HUES48 (cell line): ENCODE measurements at regions not wholly inside any gene's neighbourhood (a gene's known extent, or its start where the extent isn't known, plus 50 kb on each side); places are given as distances from the start of the nearest gene placed in this dataset.
"Not testable (repeated sequence)": the region's sequence is repeated elsewhere in the genome, so short reads cannot be mapped to it uniquely, and the experiment has no call there.

Experiments
- H3K27ac ChIP-seq: one replicate; pipeline ENCODE4 v1.7.0; 2013; ENCODE audit warnings: low read depth, low read length, inconsistent platforms
- H3K27me3 ChIP-seq: 2 replicates; pipeline ENCODE4 v1.6.1; 2013; ENCODE audit warnings: mild to moderate bottlenecking, low read length; ENCODE audit not compliant: control insufficient read depth, insufficient read depth
- H3K36me3 ChIP-seq: 2 replicates; pipeline ENCODE4 v1.6.1; 2013; ENCODE audit warnings: low read length; ENCODE audit not compliant: control insufficient read depth, insufficient read depth
- H3K4me1 ChIP-seq: 2 replicates; pipeline ENCODE4 v1.6.1; 2013; ENCODE audit warnings: mild to moderate bottlenecking, low read length; ENCODE audit not compliant: control insufficient read depth, insufficient read depth
- H3K4me3 ChIP-seq: 2 replicates; pipeline ENCODE4 v1.5.1; 2013; ENCODE audit warnings: mild to moderate bottlenecking, low read depth, low read length
- H3K9ac ChIP-seq: 2 replicates; pipeline ENCODE4 v1.6.1; 2013; ENCODE audit warnings: mild to moderate bottlenecking, low read depth, low read length, moderate library complexity
- H3K9me3 ChIP-seq: 2 replicates; pipeline ENCODE4 v1.6.1; 2013; ENCODE audit warnings: low read length; ENCODE audit not compliant: control insufficient read depth, insufficient read depth

- H3K4me1 ChIP-seq: no peaks in the 10 kb centered on the region
- H3K4me3 ChIP-seq: no peak overlapping the region
- no peaks in the 10 kb centered on the region for H3K27me3 ChIP-seq
- no peak overlapping the region for H3K9ac ChIP-seq
- H3K27ac ChIP-seq: no peak overlapping the region
- no peaks in the 10 kb centered on the region for H3K36me3 ChIP-seq
- H3K9me3 ChIP-seq: no peaks in the 10 kb centered on the region
Measured at GRCh38 chr1:29593601-29594382, 357.5 kb downstream of the PTPRU start.

DNA sequence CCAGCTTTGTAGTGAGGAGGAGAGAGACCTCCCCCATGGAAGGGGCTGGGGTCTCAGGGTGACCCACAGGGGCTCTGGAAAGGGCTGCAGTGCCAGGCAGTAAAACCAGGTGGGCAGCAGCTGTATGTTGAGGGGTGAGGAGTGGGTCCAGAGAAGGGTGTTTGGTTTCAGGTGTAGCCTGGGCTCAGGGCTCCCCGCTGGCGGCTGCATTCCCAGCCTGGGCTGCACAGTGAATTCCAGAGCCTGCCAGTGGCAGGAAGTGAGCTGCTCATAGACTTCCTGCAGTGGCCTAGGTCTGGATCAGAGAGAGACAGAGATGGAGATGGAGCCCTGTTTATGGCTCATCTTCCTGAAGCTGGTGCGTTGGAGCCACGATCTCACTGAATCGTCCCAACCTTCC, 356.4 kb downstream of the PTPRU start:
- Histone ChIP-seq H3K9ac (no peak overlapping the region), H3K36me3 (no peaks in the 10 kb centered on the region), H3K4me1 (no peaks in the 10 kb centered on the region), H3K27me3 (no peaks in the 10 kb centered on the region), H3K4me3 (no peak overlapping the region), H3K9me3 (no peaks in the 10 kb centered on the region), H3K27ac (no peak overlapping the region)

- Histone ChIP-seq H3K36me3 (no peaks in the 10 kb centered on the region), H3K27me3 (no peaks in the 10 kb centered on the region), H3K4me1 (no peaks in the 10 kb centered on the region; the same call in 1 of the 2 replicates), H3K9me3 (no peaks in the 10 kb centered on the region), H3K4me3 (no peak overlapping the region), H3K9ac (no peak overlapping the region), H3K27ac (no peak overlapping the region)
Measured at GRCh38 chr1:29592261-29592615, 355.9 kb downstream of the PTPRU start.

GRCh38 chr1:29591601-29592260, 355.4 kb downstream of the PTPRU start:
- Histone ChIP-seq H3K4me3 (no peak overlapping the region), H3K36me3 (no peaks in the 10 kb centered on the region), H3K27ac (no peak overlapping the region), H3K4me1 (no peaks in the 10 kb centered on the region; the same call in 1 of the 2 replicates), H3K9ac (no peak overlapping the region), H3K9me3 (no peaks in the 10 kb centered on the region), H3K27me3 (no peaks in the 10 kb centered on the region)

DNA sequence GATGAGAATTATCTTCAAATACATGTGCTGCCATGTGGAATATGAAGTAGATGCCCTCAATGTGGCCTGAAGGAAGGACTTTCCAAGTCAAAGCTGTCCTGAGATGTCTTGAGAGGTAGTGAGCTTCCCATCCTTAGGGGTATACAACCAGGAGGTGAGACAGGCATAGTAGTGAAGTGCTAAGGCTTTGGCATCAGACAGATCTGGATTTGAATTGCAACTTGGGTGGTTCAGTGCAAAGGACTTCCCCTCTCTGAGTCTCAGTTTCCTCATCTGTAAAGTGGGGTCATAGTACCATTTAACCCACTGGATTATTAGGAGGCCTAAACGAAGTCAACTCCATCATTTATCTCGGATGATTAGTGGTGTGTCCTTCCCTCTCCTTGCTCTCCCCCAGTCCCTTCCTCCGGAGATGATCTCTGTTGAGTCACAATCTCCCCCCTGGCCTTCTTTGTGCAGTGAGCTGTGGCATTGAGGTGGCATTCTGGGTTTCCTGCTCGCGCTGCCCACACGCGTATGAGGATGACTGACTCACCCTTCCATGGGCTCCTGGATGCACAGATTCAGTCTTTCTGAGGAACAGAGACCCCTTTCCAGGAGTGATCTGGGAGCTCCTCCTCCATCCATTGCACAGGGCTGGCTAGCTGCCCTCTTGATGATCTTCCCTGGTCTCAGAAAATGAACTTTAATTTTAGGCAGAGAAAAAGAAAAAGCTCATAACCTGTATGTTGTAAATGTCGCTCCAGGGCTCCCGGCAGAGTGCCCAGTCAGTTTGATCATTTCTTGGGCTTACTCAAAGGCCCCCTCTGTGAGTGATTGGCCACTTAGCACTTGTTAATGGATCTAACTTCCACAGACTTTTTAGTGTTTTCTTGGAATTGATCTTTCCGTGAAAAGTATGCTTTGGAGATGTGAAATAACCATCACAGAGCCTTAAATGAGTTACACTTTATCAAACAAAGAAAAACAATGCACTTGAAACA, 354.6 kb downstream of the PTPRU start:
- H3K9ac ChIP-seq: no peak overlapping the region
- H3K36me3 ChIP-seq: no peaks in the 10 kb centered on the region
- H3K4me3 ChIP-seq: no peak overlapping the region
- no peaks in the 10 kb centered on the region; the same call in 1 of the 2 replicates for H3K4me1 ChIP-seq
- no peaks in the 10 kb centered on the region for H3K27me3 ChIP-seq
- H3K9me3 ChIP-seq: no peaks in the 10 kb centered on the region
- no peak overlapping the region for H3K27ac ChIP-seq

DNA sequence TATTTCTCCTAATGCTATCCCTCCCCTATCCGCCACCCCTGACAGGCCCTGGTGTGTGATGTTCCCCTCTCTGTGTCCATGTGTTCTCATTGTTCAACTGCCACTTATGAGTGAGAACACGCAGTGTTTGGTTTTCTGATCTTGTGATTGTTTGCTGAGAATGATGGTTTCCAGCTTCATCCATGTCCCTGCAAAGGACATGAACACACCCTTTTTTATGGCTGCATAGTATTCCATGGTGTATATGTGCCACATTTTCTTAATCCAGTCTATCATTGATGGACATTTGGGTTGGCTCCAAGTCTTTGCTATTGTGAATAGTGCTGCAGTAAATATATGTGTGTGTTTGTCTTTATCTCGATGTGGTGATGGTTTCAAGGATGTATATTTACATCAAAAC, 353.4 kb downstream of the PTPRU start:
- H3K4me3 ChIP-seq, H3K4me1 ChIP-seq, H3K9ac ChIP-seq, H3K36me3 ChIP-seq, H3K9me3 ChIP-seq, H3K27ac ChIP-seq, H3K27me3 ChIP-seq: not testable (repeated sequence)

GRCh38 chr1:29586991-29587745, 350.8 kb downstream of the PTPRU start:
- H3K27me3 ChIP-seq: no peaks in the 10 kb centered on the region
- no peaks in the 10 kb centered on the region for H3K36me3 ChIP-seq
- no peaks in the 10 kb centered on the region for H3K9me3 ChIP-seq
- H3K27ac ChIP-seq: no peak overlapping the region
- H3K4me3 ChIP-seq: no peak overlapping the region
- no peaks in the 10 kb centered on the region; the same call in 1 of the 2 replicates for H3K4me1 ChIP-seq
- no peak overlapping the region for H3K9ac ChIP-seq

DNA sequence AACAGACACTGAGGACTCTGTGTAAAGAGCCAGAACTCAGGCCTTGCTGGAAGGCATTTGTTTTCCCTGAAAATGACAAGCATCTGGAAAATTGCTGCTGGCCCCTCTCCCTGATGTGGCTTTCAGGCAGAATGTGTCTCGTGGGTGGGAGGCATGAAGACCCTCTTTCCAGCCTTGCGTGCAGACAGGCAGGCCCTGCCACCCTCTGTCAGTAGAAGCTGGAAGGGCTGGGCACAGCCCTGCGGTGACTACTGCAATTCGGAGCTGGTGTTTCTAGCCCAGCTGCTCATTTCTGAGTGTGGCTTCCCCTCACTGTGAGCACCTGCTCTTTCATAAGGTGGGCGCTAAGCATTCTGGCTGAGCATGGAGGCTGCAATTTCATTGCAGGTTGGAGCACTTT, 349.9 kb downstream of the PTPRU start:
- H3K9me3 ChIP-seq: no peaks in the 10 kb centered on the region
- no peaks in the 10 kb centered on the region for H3K27me3 ChIP-seq
- no peak overlapping the region for H3K27ac ChIP-seq
- H3K4me1 ChIP-seq: no peaks in the 10 kb centered on the region; the same call in 1 of the 2 replicates
- H3K9ac ChIP-seq: no peak overlapping the region
- no peaks in the 10 kb centered on the region for H3K36me3 ChIP-seq
- no peak overlapping the region for H3K4me3 ChIP-seq

DNA sequence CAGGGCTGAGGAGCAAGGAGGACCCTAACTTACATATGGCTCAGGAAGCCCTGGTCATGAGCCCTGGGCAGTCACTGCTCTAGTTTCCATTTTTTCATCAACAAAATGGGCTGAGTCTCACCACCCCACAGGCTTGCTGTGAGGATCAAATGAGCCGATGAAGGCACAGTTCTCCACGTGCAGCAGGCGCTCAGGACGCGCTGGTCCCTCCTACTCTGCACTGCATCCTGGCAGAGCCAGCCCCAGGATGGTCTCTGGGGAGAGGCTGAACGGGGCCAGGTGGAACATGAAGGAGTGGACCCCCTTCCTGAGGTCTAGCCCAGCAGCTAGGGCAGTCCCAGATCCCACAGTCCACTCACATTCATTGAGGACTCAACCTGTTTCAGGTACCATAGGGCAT, 349.3 kb downstream of the PTPRU start:
- Histone ChIP-seq H3K4me3 (no peak overlapping the region), H3K9ac (no peak overlapping the region), H3K27me3 (no peaks in the 10 kb centered on the region), H3K27ac (no peak overlapping the region), H3K4me1 (no peaks in the 10 kb centered on the region; the same call in 1 of the 2 replicates), H3K36me3 (no peaks in the 10 kb centered on the region), H3K9me3 (no peaks in the 10 kb centered on the region)

- Histone ChIP-seq H3K9me3 (no peaks in the 10 kb centered on the region), H3K4me3 (no peak overlapping the region), H3K27me3 (no peaks in the 10 kb centered on the region)
Measured at GRCh38 chr1:29585201-29585600, 348.9 kb downstream of the PTPRU start.

More at GRCh38 chr1:29585201-29585600, 348.9 kb downstream of the PTPRU start:
- no peak overlapping the region for H3K9ac ChIP-seq
- no peaks in the 10 kb centered on the region; the same call in 1 of the 2 replicates for H3K4me1 ChIP-seq
- H3K36me3 ChIP-seq: no peaks in the 10 kb centered on the region
- H3K27ac ChIP-seq: no peak overlapping the region
